PFSK-1 (cell line): ENCODE measurements at regions not wholly inside any gene's neighbourhood (a gene's known extent, or its start where the extent isn't known, plus 50 kb on each side); places are given as distances from the start of the nearest gene placed in this dataset.

Experiments
- FOXP2 ChIP-seq: optimal IDR thresholded peaks from 2 replicates; pipeline ENCODE3; 2011; ENCODE audit warnings: borderline replicate concordance, control low read depth, inconsistent platforms; ENCODE audit not compliant: insufficient read depth; ENCODE audit errors: extremely low read length, extremely low read depth
- POLR2AphosphoS5 ChIP-seq: IDR thresholded peaks from 2 replicates; pipeline ENCODE4 v1.6.1; 2012; ENCODE audit warnings: low read depth, mild to moderate bottlenecking, control low read depth, low read length, moderate library complexity
- SIN3A ChIP-seq: IDR thresholded peaks from 2 replicates; pipeline ENCODE4 v1.6.1; 2012; ENCODE audit warnings: mild to moderate bottlenecking, low read length, moderate library complexity, borderline replicate concordance; ENCODE audit not compliant: insufficient read depth
- TAF1 ChIP-seq: IDR thresholded peaks from 2 replicates; pipeline ENCODE4 v1.6.1; 2012; ENCODE audit warnings: low read length, control low read depth, borderline replicate concordance; ENCODE audit not compliant: insufficient read depth
- TF ChIP-seq, protein P1 (sequence below), 2 experiments: IDR thresholded peaks; 2 replicates each; pipeline versions ENCODE4 v1.6.1 to v1.8.0; 2011 to 2012; ENCODE audit warnings: low read depth in 2 of 2, low read length in 2 of 2, control low read depth in 1 of 2, inconsistent platforms in 1 of 2, mild to moderate bottlenecking in 1 of 2, moderate library complexity in 1 of 2; ENCODE audit not compliant: insufficient read depth in 1 of 2

DNA sequence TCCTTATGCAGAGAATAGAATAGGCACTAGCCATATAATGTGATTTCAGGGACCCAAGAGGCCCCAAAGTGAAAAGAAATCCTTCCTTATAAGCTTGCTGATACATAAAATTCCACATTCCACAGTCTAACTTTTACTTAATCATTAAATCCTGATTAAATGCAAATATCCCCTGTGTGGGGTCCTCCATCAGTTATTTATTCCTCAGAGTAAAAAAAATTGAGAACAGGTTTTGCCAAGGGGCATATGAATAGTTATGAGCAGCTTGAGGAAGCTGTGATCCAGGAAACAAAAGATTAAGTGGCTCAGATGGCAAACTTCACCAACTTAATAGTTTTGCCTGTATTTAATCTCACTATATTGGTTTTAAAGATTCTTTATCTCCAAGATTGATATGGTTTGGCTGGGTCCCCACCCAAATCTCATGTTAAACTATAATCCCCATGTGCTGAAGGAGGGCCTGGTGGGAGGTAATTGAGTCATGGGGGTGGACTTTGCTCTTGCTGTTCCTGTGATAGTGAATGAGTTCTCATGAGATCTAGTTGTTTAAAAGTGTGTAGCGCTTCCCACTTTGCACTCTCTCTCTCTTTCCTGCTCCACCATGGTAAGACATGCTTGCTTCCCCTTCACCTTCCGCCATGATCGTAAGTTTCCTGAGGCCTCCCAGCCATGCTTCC lies 324.9 kb downstream of the NPR3 start:
- TF ChIP-seq POLR2AphosphoS5 (no peak), TAF1 (no peak), FOXP2 (no peak), SIN3A (no peak)
- TF ChIP-seq, protein P1, sequence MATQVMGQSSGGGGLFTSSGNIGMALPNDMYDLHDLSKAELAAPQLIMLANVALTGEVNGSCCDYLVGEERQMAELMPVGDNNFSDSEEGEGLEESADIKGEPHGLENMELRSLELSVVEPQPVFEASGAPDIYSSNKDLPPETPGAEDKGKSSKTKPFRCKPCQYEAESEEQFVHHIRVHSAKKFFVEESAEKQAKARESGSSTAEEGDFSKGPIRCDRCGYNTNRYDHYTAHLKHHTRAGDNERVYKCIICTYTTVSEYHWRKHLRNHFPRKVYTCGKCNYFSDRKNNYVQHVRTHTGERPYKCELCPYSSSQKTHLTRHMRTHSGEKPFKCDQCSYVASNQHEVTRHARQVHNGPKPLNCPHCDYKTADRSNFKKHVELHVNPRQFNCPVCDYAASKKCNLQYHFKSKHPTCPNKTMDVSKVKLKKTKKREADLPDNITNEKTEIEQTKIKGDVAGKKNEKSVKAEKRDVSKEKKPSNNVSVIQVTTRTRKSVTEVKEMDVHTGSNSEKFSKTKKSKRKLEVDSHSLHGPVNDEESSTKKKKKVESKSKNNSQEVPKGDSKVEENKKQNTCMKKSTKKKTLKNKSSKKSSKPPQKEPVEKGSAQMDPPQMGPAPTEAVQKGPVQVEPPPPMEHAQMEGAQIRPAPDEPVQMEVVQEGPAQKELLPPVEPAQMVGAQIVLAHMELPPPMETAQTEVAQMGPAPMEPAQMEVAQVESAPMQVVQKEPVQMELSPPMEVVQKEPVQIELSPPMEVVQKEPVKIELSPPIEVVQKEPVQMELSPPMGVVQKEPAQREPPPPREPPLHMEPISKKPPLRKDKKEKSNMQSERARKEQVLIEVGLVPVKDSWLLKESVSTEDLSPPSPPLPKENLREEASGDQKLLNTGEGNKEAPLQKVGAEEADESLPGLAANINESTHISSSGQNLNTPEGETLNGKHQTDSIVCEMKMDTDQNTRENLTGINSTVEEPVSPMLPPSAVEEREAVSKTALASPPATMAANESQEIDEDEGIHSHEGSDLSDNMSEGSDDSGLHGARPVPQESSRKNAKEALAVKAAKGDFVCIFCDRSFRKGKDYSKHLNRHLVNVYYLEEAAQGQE (IDR thresholded peaks at IDR 0.05; ENCODE audit: insufficient read depth in 1 of 2, low read depth in 2 of 2, low read length in 2 of 2), result no peak

DNA sequence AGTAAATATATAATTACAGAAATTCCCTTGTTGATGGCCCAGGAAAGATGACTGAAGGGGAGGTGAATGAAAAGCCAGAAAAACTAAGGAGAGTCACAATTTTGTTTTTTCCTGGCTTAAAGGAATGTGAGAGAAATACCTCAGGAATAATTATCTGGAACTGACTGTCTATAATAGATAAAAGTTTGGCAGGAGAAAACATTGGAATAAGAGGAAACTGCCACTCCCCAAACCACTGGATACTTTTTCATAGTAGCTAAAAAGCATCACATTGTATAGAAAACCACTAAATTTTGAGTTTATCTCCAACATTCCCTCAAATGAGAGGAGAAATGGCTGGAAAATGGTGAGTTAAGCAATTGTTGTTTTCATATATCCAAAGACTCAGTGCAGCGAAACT lies 326.0 kb downstream of the NPR3 start:
- TF ChIP-seq SIN3A, result no peak
- TF ChIP-seq FOXP2, result no peak
- no peak for TF ChIP-seq TAF1
- TF ChIP-seq POLR2AphosphoS5, result no peak
- TF ChIP-seq, protein P1 (IDR thresholded peaks at IDR 0.05; ENCODE audit: insufficient read depth in 1 of 2, low read depth in 2 of 2, low read length in 2 of 2), result no peak

DNA sequence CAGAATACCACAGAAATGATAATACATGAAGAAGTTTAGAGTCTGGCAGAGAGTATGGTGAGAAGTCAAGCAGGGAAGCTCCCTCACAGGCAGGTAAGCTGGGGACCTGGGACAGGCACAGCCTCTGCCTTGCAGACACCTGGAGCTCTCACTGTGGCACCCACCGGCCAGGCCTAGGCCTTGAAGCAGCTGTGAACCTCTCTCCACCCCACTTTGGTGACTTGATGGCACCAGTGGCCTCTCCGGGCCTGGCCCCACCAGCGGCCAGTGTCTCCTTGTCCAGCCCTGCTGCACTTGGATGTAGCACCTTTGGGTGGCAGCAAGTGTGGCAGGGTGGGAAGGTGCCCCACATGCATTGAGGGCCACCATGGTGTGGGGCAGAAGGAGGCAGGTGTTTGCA lies 330.5 kb downstream of the NPR3 start:
- TF ChIP-seq POLR2AphosphoS5 (no peak), SIN3A (no peak), FOXP2 (no peak), TAF1 (no peak)
- TF ChIP-seq, protein P1 (IDR thresholded peaks at IDR 0.05; ENCODE audit: insufficient read depth in 1 of 2, low read depth in 2 of 2, low read length in 2 of 2), result no peak

DNA sequence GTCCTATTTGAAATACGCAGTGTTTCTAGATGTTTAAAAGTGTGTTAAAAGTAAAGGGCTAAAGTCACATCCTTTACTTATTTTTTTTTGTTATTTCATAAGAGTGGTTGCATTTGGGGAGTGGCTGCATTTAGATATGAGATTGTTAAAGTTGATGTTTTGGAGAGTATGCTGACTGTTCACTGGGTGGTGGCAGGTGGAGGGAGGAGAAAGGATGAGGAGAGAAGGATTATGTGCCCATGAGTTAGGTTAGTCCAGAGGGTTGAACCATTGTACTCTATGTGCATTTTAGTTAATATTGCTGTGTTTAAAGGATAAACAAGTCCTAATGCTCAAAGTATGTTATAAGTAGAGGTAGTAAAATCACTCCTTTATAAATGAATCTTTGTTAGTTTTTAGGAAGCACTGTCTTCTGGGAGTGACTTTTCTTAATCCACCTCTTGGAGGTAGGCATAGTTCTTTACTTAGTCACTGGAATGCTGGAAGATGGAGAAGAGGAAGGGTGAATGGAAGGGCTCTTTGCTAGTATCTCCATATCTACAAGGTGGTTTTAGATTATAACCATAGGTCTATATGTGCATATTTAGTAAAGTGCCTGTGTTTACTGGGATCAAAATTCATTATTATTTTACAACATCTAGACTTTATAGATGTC lies 332.3 kb downstream of the NPR3 start:
- TF ChIP-seq TAF1 (no peak), FOXP2 (no peak), POLR2AphosphoS5 (no peak), SIN3A (no peak)
- TF ChIP-seq, protein P1 (IDR thresholded peaks at IDR 0.05; ENCODE audit: insufficient read depth in 1 of 2, low read depth in 2 of 2, low read length in 2 of 2), result no peak

DNA sequence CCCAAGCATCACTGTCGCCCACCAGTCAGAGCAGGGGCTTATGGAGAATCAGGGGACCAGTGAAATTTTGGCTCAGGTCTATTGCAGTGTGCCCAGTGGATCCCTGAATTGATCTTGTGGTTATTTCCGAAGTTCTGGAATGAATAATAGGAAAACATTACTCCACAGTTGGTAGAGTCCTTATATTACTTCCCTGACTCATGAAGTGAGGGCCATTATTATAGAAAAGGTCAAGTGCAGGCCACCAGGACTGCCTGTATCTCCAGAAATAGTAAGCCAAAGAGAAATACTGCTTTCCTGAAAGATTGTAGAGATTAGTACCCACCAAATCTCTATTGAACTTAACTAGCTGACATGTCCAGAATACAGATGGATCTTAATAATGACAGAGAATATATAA lies 335.0 kb downstream of the NPR3 start:
- TF ChIP-seq SIN3A, result no peak
- TF ChIP-seq, protein P1 (IDR thresholded peaks at IDR 0.05; ENCODE audit: insufficient read depth in 1 of 2, low read depth in 2 of 2, low read length in 2 of 2), result no peak
- no peak for TF ChIP-seq TAF1
- no peak for TF ChIP-seq POLR2AphosphoS5
- no peak for TF ChIP-seq FOXP2
